BJ (cell line): ENCODE measurements at regions not wholly inside any gene's neighbourhood (a gene's known extent, or its start where the extent isn't known, plus 50 kb on each side); places are given as distances from the start of the nearest gene placed in this dataset.

Source experiments
- CTCF ChIA-PET: fragments of 350-600 bp; formaldehyde crosslinking; extraction: SDS; loops from one replicate; lab custom pipeline; 2021; ENCODE audit warnings: antibody characterized with exemption, inconsistent platforms; lab: Yijun Ruan, JAX
- POLR2A ChIA-PET: fragments of 300-600 bp; sonication (Branson Sonifier 250); formaldehyde crosslinking; extraction: SDS; loops from one replicate; lab custom pipeline; 2021; ENCODE audit warnings: antibody characterized with exemption; lab: Charles Lee
- DNase-seq: peaks from one replicate; pipeline ENCODE4 v3.0.0-alpha.2; 2011; ENCODE audit warnings: low read depth
- H3K27me3 ChIP-seq: 2 replicates; pipeline ENCODE4 v1.6.0; 2011; ENCODE audit warnings: low read length; ENCODE audit not compliant: control insufficient read depth, insufficient read depth
- H3K36me3 ChIP-seq: 2 replicates; pipeline ENCODE4 v1.5.1; 2011; ENCODE audit warnings: low read length; ENCODE audit not compliant: control insufficient read depth, insufficient read depth
- H3K4me3 ChIP-seq: 2 replicates; pipeline ENCODE4 v1.5.1; 2011; ENCODE audit warnings: low read depth, mild to moderate bottlenecking, control low read depth, low read length
- TF ChIP-seq, protein P1 (sequence below): IDR thresholded peaks from 2 replicates; pipeline ENCODE4 v1.5.1; 2011; ENCODE audit warnings: low read depth, mild to moderate bottlenecking, control low read depth, inconsistent platforms, low read length, moderate library complexity; ENCODE audit not compliant: insufficient read depth

DNA sequence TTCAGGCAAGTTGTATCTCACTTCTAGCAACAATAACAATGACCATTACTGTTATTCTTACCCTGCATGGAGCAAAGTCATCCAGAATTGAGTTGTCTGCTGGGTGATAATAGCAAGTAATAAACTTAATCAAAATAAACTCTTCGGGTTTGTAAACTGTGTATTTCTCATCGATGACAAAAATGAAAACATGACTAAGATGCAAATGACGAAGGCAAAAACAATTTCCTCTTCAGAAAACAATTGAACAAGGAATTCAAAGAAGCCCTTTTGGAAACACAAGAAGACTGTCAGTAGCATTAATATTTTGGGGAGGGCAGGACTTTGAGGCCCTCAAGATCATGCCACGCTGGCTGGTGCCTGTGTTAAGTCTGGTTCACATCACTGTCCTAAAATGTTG lies 232.0 kb downstream of the BTG1 start:
- Histone ChIP-seq H3K36me3 (no peaks in the 10 kb centered on the region), H3K27me3 (no peaks in the 10 kb centered on the region), H3K4me3 (no peak overlapping the region)
- ChIA-PET CTCF (no interaction called here), POLR2A (no interaction called here)
- TF ChIP-seq, protein P1, sequence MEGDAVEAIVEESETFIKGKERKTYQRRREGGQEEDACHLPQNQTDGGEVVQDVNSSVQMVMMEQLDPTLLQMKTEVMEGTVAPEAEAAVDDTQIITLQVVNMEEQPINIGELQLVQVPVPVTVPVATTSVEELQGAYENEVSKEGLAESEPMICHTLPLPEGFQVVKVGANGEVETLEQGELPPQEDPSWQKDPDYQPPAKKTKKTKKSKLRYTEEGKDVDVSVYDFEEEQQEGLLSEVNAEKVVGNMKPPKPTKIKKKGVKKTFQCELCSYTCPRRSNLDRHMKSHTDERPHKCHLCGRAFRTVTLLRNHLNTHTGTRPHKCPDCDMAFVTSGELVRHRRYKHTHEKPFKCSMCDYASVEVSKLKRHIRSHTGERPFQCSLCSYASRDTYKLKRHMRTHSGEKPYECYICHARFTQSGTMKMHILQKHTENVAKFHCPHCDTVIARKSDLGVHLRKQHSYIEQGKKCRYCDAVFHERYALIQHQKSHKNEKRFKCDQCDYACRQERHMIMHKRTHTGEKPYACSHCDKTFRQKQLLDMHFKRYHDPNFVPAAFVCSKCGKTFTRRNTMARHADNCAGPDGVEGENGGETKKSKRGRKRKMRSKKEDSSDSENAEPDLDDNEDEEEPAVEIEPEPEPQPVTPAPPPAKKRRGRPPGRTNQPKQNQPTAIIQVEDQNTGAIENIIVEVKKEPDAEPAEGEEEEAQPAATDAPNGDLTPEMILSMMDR: no peak
- no peak for DNase-seq

DNA sequence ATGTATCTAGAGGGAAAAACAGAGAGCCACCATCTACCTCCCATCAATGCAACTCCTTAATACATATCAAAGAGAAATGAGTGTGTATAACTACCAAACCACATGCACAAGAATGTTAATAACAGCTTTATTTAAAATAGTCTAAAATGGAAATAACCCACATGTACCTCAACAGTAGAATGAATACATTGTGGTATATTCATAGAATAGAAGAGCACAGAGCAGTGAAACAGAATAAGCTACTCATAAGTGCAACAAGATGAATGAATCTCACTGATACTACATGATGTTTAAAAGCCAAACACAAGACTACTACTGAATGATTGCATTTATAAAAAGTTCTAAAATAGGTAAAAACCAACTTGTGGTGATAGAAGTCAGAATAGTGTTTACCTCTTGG lies 232.5 kb downstream of the BTG1 start:
- no peak for DNase-seq
- no peak overlapping the region for H3K4me3 ChIP-seq
- TF ChIP-seq, protein P1: no peak
- no peaks in the 10 kb centered on the region for H3K27me3 ChIP-seq
- ChIA-PET CTCF (no interaction called here), POLR2A (no interaction called here)
- no peaks in the 10 kb centered on the region for H3K36me3 ChIP-seq

DNA sequence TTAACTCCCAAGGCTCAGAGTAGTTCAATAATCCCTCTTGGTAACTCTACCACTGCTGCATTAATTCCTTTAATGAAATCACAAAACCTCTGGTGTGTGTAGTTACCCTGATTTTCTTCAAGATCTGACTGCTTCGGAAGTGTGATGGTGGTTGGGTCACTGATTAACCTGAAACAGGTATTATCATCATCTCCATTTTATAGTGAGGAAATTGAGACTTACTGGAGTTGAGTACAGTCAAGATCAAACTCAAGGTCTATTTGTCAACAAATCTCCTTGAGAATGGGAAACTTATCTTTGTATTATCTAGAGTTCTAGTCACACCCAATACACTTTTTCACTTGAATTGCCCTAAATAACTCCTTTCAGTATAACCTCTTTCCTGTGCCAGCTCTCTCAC lies 233.5 kb downstream of the BTG1 start:
- Histone ChIP-seq H3K36me3 (no peaks in the 10 kb centered on the region), H3K27me3 (no peaks in the 10 kb centered on the region), H3K4me3 (no peak overlapping the region)
- POLR2A ChIA-PET: no interaction called here
- TF ChIP-seq, protein P1: no peak
- no peak for DNase-seq
- CTCF ChIA-PET: no interaction called here

DNA sequence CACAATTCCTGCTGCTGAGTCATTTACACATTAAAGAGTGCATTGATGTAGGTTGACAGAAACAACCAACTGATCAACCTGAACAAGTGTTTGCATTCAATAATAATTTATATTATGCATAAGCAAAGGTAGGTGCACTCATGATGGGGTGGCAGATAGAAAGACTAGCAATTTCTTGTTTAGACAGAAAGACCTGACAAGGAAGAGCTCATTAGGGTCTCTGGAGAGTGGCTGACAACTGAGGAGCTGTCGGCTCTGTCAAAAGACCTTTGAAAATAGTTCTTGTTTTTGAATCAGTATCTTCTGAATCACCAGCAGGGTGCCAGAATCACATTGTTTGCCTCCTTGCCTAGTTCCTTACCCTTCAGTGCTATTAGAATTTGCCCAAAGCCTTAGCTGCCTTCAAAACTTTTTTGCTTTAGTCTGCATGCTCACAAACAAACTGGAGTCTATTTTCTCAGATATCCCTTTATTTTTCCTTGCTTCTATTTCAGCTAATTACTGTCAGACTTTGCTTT lies 234.7 kb downstream of the BTG1 start:
- Histone ChIP-seq H3K36me3 (no peaks in the 10 kb centered on the region), H3K4me3 (no peak overlapping the region), H3K27me3 (no peaks in the 10 kb centered on the region)
- TF ChIP-seq, protein P1: no peak
- no peak for DNase-seq
- ChIA-PET POLR2A (no interaction called here), CTCF (interaction anchor here (0.8 to 1.2 kb wide), 3 partner anchors 10 to 144 kb away, joined by 3 to 5 read pairs (median 4); no protein-coding TSS in a partner anchor)

DNA sequence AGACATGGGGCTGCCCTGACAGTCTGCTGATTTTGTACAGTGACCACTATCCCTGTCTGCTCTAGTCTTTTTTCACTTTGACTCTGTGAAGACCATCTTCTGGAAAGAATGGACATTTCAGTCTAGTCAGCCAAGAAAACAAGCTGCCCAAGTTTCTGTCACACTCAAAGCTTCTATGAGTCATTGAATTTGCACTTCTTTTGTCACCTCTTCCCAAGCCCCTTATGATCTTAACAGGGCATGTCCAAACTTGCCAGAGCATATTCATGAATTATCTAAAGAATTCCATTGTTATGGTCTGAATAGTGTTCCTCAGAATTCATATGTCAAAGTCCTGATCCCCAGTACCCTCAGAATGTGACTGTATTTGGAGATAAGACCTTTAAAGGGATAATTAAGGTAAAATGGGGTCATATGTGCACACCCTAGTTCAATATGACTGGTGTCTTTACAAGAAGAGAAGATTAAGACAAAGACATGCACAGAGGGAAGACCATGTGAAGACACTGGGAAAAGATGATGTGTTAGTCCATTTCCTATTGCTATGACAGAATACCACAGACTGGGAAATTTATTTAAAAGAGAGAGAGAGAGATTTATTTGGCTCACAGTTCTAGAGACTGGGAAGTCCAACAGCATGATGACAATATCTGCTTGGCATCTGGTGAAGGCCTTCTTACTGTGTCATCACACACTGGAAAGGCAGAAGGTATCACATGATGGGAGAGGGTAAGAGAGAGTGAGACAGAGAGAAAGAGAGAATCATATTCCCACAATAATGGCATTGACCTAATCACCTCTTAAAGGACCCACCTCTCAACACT lies 242.6 kb downstream of the BTG1 start:
- TF ChIP-seq, protein P1: no peak
- DNase-seq: no peak
- ChIA-PET CTCF (interaction anchor here (1.3 kb wide), 1 partner anchor 19 kb away, joined by 3 read pairs; no protein-coding TSS in a partner anchor), POLR2A (no interaction called here)
- Histone ChIP-seq H3K36me3 (no peaks in the 10 kb centered on the region), H3K27me3 (no peaks in the 10 kb centered on the region), H3K4me3 (no peak overlapping the region)
